Upper lobe of right lung (tissue), 1 donor: ENCODE measurements at regions not wholly inside any gene's neighbourhood (a gene's known extent, or its start where the extent isn't known, plus 50 kb on each side); places are given as distances from the start of the nearest gene placed in this dataset.

ENCODE experiments used
- ATAC-seq: fragments of 200-7000 bp; cut with Tn5 transposase; one replicate; pipeline ENCODE4 v1.9.1; 2020; ENCODE audit warnings: mild to moderate bottlenecking, moderate library complexity
- DNase-seq: peaks from one replicate; pipeline ENCODE4 v3.0.0-alpha.2; 2020
- H3K27ac ChIP-seq: fragments of 200-600 bp; one replicate; pipeline ENCODE4 v1.8.0; 2022
- H3K27me3 ChIP-seq: fragments of 200-600 bp; one replicate; pipeline ENCODE4 v1.8.0; 2022; ENCODE audit warnings: mild to moderate bottlenecking
- H3K36me3 ChIP-seq: fragments of 200-600 bp; one replicate; pipeline ENCODE4 v1.8.0; 2022
- H3K4me1 ChIP-seq: fragments of 200-600 bp; one replicate; pipeline ENCODE4 v1.8.0; 2022
- H3K4me3 ChIP-seq: fragments of 200-600 bp; one replicate; pipeline ENCODE4 v1.8.0; 2022; ENCODE audit warnings: mild to moderate bottlenecking
- H3K9me3 ChIP-seq: fragments of 200-600 bp; one replicate; pipeline ENCODE4 v1.8.0; 2022
- intact Hi-C: fragments of 100-400 bp; cut with DNase I; formaldehyde crosslinking; loops from one replicate; pipeline ENCODE4 v1.11.0; 2022
- TF ChIP-seq, protein P1 (sequence below): fragments of 200-600 bp; IDR thresholded peaks from one replicate; pipeline ENCODE4 v1.8.0; 2022; ENCODE audit warnings: antibody characterized with exemption
- donor health status: DM: no; HTN: yes; CAD: no; lungs with severe emphysema.

DNA sequence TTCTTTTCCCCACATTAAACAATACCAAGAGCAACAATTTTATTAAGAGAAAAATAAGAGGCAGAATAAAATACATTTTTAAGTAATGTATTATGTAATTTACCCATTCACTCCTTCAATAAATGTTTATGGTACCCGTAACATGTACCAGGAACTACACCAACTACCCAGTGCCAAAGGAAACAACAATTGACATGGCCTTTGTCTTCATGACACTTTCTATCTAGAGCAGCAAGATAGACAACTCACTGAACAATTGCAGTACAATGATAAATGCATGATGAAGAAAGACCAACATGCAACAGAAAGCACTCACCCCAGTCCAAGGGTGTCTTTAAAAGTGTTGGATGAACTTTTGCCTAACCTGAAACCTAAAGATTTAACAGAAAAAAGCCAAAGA is 493.8 kb downstream of the IGSF11 start:
- Histone ChIP-seq H3K4me1 (no peaks in the 10 kb centered on the region), H3K36me3 (no peaks in the 10 kb centered on the region), H3K9me3 (no peaks in the 10 kb centered on the region), H3K4me3 (no peak overlapping the region), H3K27me3 (no peaks in the 10 kb centered on the region), H3K27ac (no peak overlapping the region)
- TF ChIP-seq, protein P1, sequence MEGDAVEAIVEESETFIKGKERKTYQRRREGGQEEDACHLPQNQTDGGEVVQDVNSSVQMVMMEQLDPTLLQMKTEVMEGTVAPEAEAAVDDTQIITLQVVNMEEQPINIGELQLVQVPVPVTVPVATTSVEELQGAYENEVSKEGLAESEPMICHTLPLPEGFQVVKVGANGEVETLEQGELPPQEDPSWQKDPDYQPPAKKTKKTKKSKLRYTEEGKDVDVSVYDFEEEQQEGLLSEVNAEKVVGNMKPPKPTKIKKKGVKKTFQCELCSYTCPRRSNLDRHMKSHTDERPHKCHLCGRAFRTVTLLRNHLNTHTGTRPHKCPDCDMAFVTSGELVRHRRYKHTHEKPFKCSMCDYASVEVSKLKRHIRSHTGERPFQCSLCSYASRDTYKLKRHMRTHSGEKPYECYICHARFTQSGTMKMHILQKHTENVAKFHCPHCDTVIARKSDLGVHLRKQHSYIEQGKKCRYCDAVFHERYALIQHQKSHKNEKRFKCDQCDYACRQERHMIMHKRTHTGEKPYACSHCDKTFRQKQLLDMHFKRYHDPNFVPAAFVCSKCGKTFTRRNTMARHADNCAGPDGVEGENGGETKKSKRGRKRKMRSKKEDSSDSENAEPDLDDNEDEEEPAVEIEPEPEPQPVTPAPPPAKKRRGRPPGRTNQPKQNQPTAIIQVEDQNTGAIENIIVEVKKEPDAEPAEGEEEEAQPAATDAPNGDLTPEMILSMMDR = no peak
- no peak for ATAC-seq
- intact Hi-C loops = no loop called here
- no peak for DNase-seq

DNA sequence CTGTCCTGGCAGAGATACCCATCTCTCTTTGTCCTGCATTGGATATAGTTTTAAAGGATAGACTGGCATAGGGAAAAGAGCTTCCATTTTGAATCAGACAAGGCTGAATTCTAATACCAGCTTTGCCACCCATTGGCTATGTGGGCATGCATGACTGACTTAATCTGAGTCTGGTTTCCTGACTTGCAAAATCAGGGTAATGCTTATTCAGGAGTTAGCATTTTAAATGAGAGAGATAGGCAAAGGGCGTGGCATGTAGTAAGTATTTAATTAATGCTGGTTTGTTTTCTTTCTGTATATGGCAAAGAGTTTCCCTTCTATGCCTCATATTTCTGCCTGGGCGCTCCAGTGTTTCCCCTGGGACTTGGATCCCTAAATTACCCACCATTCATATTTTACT is 492.9 kb downstream of the IGSF11 start:
- Histone ChIP-seq H3K27me3 (no peaks in the 10 kb centered on the region), H3K9me3 (no peaks in the 10 kb centered on the region), H3K4me3 (no peak overlapping the region), H3K4me1 (no peaks in the 10 kb centered on the region), H3K36me3 (no peaks in the 10 kb centered on the region), H3K27ac (no peak overlapping the region)
- DNase-seq = no peak
- intact Hi-C loops = no loop called here
- TF ChIP-seq, protein P1 = no peak
- ATAC-seq = no peak

GRCh38 chr3:118543832-118544231 is 490.8 kb downstream of the IGSF11 start:
- Histone ChIP-seq H3K36me3 (no peaks in the 10 kb centered on the region), H3K4me3 (no peak overlapping the region), H3K4me1 (no peaks in the 10 kb centered on the region), H3K27me3 (no peaks in the 10 kb centered on the region), H3K27ac (no peak overlapping the region), H3K9me3 (no peaks in the 10 kb centered on the region)
- intact Hi-C loops = no loop called here
- ATAC-seq = no peak
- TF ChIP-seq, protein P1 = no peak
- no peak for DNase-seq

DNA sequence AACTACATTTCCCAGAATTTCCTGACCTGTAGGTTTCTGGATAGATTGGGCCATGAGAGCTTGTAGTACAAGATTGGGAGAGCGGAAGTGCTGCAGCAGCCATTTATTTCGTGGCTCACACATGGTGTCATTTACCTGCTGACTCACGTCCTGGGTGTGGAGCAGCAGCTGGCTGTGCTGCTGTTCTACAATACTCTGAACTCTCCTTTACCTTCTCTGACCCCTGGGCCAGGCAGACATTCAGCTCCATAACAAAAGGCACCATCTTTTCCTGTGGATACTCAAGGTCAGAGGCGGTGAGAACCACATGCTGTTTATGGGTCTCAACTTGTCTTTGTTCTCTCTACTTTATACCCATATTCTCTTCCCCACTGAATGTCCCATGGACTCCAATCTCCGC is 490.2 kb downstream of the IGSF11 start:
- H3K4me3 ChIP-seq = no peak overlapping the region
- no peaks in the 10 kb centered on the region for H3K27me3 ChIP-seq
- no peaks in the 10 kb centered on the region for H3K4me1 ChIP-seq
- H3K36me3 ChIP-seq = no peaks in the 10 kb centered on the region
- TF ChIP-seq, protein P1 = no peak
- ATAC-seq (no peak), DNase-seq (no peak)
- no peaks in the 10 kb centered on the region for H3K9me3 ChIP-seq
- no peak overlapping the region for H3K27ac ChIP-seq
- intact Hi-C loops = no loop called here

DNA sequence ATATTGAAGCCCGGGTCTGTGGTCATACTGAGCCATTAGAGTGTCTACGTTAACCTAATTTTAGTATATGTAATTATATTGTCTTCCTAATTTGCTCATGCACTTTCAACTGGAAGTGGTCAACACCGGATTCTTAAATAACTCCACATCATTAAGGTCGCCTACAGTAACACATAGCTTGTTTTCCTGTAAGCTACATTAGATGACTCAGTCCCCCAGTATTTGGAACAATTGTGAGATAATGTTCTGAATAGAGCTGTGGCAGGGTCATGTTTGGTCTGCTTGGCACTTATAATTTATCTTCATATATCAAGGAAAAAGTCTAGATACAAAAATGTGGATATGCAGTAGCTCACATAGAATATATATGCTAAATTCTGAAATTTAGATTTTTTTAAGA is 486.2 kb downstream of the IGSF11 start:
- H3K36me3 ChIP-seq = no peaks in the 10 kb centered on the region
- no peak overlapping the region for H3K27ac ChIP-seq
- H3K4me3 ChIP-seq = no peak overlapping the region
- intact Hi-C loops = no loop called here
- ATAC-seq = no peak
- TF ChIP-seq, protein P1 = no peak
- H3K27me3 ChIP-seq = no peaks in the 10 kb centered on the region
- DNase-seq = no peak
- no peaks in the 10 kb centered on the region for H3K4me1 ChIP-seq
- no peaks in the 10 kb centered on the region for H3K9me3 ChIP-seq

DNA sequence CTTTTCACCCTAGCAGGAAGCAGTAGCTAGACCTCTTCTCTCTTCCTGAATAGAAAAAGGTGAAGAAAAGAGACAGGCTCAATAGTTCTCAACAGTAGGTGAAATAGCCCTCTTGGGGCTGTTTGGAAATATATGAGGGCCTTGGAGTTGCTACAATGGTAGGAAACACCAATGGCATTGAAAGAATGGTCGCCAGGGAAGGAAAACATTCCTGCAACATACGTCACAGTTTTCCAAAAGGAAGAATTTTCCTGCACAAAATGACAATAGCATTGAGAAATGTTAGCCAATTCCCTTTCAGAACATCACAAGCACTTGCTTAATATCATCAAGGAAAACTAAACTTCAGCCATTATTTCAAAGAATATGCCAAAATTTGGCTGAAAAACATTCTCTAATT is 484.5 kb downstream of the IGSF11 start:
- no peak overlapping the region for H3K4me3 ChIP-seq
- H3K9me3 ChIP-seq = no peaks in the 10 kb centered on the region
- no peak for DNase-seq
- H3K36me3 ChIP-seq = no peaks in the 10 kb centered on the region
- no peak overlapping the region for H3K27ac ChIP-seq
- no peaks in the 10 kb centered on the region for H3K27me3 ChIP-seq
- intact Hi-C loops = no loop called here
- ATAC-seq = no peak
- H3K4me1 ChIP-seq = no peaks in the 10 kb centered on the region
- TF ChIP-seq, protein P1 = no peak
